ENCODE measurements at regions not wholly inside any gene's neighbourhood (a gene's known extent, or its start where the extent isn't known, plus 50 kb on each side); places are given as distances from the start of the nearest gene placed in this dataset.

DNA sequence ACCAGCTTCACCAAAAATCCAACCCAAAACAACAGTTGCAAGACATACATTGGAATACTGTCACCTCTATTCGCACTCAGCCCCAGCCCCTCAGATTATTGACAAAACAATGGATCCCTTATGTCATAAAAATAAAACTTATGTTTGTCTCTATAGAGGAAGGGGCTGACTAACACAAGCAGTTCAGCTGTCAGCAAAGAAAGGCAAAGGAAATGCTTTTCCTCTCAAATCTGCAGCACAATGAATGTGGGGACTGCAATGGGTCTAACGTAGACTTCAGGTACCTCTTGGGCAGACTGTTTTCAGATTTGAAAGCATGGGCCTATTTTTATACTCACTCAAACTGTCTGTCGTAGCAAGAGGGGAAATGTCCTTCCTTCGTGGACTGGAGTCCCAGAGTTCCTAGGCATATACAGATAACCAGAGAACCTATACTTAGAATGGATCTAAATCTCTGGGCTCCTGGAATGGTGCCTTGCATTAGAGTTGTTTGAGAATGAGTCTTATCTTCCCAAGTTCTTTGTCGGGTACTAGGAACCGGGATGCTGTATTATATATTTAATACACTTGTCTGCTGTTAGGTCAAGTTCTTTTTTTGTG, 307.7 kb upstream of the DDX53 start:
- no peak for DNase-seq (ENCODE audit: low read depth in 2 of 2)
- Histone ChIP-seq H3K36me3 (ENCODE audit: control insufficient read depth, insufficient read depth, low read length) (no peaks in the 10 kb centered on the region), H3K4me1 (ENCODE audit: control insufficient read depth, extremely low read depth, insufficient read depth, low read length) (no peaks in the 10 kb centered on the region), H3K9ac (ENCODE audit: insufficient read depth, low read length) (no peak overlapping the region), H2AFZ (ENCODE audit: low read length) (no peak overlapping the region), H3K4me3 (replicated peaks in 1 of 4; ENCODE audit: control extremely low read depth in 1 of 4, insufficient read depth in 1 of 4, low read depth in 3 of 4, low read length in 4 of 4) (no peak overlapping the region), H3K79me2 (ENCODE audit: control insufficient read depth, insufficient read depth, low read length) (no peaks in the 10 kb centered on the region), H3K27me3 (ENCODE audit: control insufficient read depth, insufficient read depth, low read length) (no peaks in the 10 kb centered on the region), H3K9me3 (ENCODE audit: control insufficient read depth, insufficient read depth, low read depth, low read length) (no peaks in the 10 kb centered on the region), H3K4me2 (ENCODE audit: extremely low read depth, insufficient read depth, low read length) (no peak overlapping the region), H3K27ac (ENCODE audit: insufficient read depth, low read length) (no peak overlapping the region), H4K20me1 (ENCODE audit: control insufficient read depth, extremely low read depth, insufficient read depth, low read length) (no peaks in the 10 kb centered on the region)
- TF ChIP-seq, protein P1, sequence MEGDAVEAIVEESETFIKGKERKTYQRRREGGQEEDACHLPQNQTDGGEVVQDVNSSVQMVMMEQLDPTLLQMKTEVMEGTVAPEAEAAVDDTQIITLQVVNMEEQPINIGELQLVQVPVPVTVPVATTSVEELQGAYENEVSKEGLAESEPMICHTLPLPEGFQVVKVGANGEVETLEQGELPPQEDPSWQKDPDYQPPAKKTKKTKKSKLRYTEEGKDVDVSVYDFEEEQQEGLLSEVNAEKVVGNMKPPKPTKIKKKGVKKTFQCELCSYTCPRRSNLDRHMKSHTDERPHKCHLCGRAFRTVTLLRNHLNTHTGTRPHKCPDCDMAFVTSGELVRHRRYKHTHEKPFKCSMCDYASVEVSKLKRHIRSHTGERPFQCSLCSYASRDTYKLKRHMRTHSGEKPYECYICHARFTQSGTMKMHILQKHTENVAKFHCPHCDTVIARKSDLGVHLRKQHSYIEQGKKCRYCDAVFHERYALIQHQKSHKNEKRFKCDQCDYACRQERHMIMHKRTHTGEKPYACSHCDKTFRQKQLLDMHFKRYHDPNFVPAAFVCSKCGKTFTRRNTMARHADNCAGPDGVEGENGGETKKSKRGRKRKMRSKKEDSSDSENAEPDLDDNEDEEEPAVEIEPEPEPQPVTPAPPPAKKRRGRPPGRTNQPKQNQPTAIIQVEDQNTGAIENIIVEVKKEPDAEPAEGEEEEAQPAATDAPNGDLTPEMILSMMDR (conservative IDR thresholded peaks at IDR 0.05 in 1 of 2, IDR thresholded peaks at IDR 0.05 in 1 of 2; ENCODE audit: low read depth in 1 of 2, low read length in 2 of 2) = no peak
- no peak for TF ChIP-seq EZH2 (IDR thresholded peaks at IDR 0.05; ENCODE audit: low read length, missing control alignments)

DNA sequence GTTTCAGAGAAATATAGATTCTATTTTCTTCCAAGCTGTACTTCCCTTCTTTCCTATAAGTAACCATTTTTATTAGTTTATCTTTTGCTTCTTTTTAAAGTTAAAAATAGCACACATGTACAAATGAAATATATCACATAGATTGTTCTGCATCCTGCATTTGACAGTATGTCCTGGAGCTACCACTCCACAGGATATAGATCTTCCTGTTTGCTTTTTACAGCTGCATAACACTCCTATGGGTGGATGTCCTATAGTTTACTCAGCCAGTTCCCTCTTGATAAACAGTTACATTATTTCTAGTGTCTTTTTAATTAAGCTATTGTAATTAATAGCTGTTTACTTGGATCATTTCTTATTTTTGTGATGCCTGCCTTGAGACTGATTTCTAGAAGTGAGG, 301.6 kb upstream of the DDX53 start:
- H2AFZ ChIP-seq (ENCODE audit: low read length) = no peak overlapping the region
- H3K4me3 ChIP-seq (replicated peaks in 1 of 4; ENCODE audit: control extremely low read depth in 1 of 4, insufficient read depth in 1 of 4, low read depth in 3 of 4, low read length in 4 of 4) = no peak overlapping the region
- no peak for DNase-seq (ENCODE audit: low read depth in 2 of 2)
- no peaks in the 10 kb centered on the region for H3K9me3 ChIP-seq (ENCODE audit: control insufficient read depth, insufficient read depth, low read depth, low read length)
- no peak overlapping the region for H3K4me2 ChIP-seq (ENCODE audit: extremely low read depth, insufficient read depth, low read length)
- no peak overlapping the region for H3K27ac ChIP-seq (ENCODE audit: insufficient read depth, low read length)
- no peak overlapping the region for H3K9ac ChIP-seq (ENCODE audit: insufficient read depth, low read length)
- no peaks in the 10 kb centered on the region for H4K20me1 ChIP-seq (ENCODE audit: control insufficient read depth, extremely low read depth, insufficient read depth, low read length)
- no peaks in the 10 kb centered on the region for H3K36me3 ChIP-seq (ENCODE audit: control insufficient read depth, insufficient read depth, low read length)
- H3K79me2 ChIP-seq (ENCODE audit: control insufficient read depth, insufficient read depth, low read length) = no peaks in the 10 kb centered on the region
- no peaks in the 10 kb centered on the region for H3K27me3 ChIP-seq (ENCODE audit: control insufficient read depth, insufficient read depth, low read length)
- no peaks in the 10 kb centered on the region for H3K4me1 ChIP-seq (ENCODE audit: control insufficient read depth, extremely low read depth, insufficient read depth, low read length)
- no peak for TF ChIP-seq EZH2 (IDR thresholded peaks at IDR 0.05; ENCODE audit: low read length, missing control alignments)
- TF ChIP-seq, protein P1 (conservative IDR thresholded peaks at IDR 0.05 in 1 of 2, IDR thresholded peaks at IDR 0.05 in 1 of 2; ENCODE audit: low read depth in 1 of 2, low read length in 2 of 2) = no peak

DNA sequence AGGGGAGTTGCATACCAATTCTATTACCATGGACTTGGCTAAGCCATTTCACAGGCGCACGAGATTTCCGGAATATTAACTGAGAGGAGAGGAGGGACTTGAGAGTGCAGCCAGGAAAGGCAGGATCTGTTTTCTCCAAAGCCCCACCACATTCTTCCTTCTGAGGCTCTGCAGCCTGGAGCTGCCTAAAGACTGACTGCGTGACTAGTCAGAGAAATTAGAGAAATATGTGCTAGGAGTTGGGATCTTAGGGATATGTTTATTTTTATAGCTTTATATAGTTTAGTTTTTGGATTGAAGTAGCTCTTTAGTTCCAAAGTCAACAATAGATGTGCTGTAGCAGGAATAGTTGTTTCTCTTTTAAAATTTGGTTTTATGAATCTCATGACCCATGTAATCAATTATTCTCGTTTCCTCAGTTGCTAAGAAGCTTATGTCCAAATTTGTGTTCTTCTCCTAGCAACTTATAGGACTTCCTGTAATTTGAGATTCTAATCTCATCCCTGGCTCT, 300.1 kb upstream of the DDX53 start:
- DNase-seq (ENCODE audit: low read depth in 2 of 2) = peak; percentile 86 to 90
- Histone ChIP-seq H3K4me2 (ENCODE audit: extremely low read depth, insufficient read depth, low read length) (peak overlapping the region; percentile 35), H3K36me3 (ENCODE audit: control insufficient read depth, insufficient read depth, low read length) (no peaks in the 10 kb centered on the region), H3K27me3 (ENCODE audit: control insufficient read depth, insufficient read depth, low read length) (no peaks in the 10 kb centered on the region), H3K27ac (ENCODE audit: insufficient read depth, low read length) (peak overlapping the region; percentile 56), H3K9me3 (ENCODE audit: control insufficient read depth, insufficient read depth, low read depth, low read length) (no peaks in the 10 kb centered on the region), H3K79me2 (ENCODE audit: control insufficient read depth, insufficient read depth, low read length) (no peaks in the 10 kb centered on the region), H4K20me1 (ENCODE audit: control insufficient read depth, extremely low read depth, insufficient read depth, low read length) (no peaks in the 10 kb centered on the region), H3K4me1 (ENCODE audit: control insufficient read depth, extremely low read depth, insufficient read depth, low read length) (no peaks in the 10 kb centered on the region), H3K9ac (ENCODE audit: insufficient read depth, low read length) (no peak overlapping the region), H2AFZ (ENCODE audit: low read length) (no peak overlapping the region), H3K4me3 (replicated peaks in 1 of 4; ENCODE audit: control extremely low read depth in 1 of 4, insufficient read depth in 1 of 4, low read depth in 3 of 4, low read length in 4 of 4) (no peak overlapping the region)
- TF ChIP-seq, protein P1 (conservative IDR thresholded peaks at IDR 0.05 in 1 of 2, IDR thresholded peaks at IDR 0.05 in 1 of 2; ENCODE audit: low read depth in 1 of 2, low read length in 2 of 2) = no peak
- no peak for TF ChIP-seq EZH2 (IDR thresholded peaks at IDR 0.05; ENCODE audit: low read length, missing control alignments)

Data from fibroblast of lung (primary cell).